Hepatocyte (in vitro differentiated cells): ENCODE measurements at regions not wholly inside any gene's neighbourhood (a gene's known extent, or its start where the extent isn't known, plus 50 kb on each side); places are given as distances from the start of the nearest gene placed in this dataset.

Source experiments
- DNase-seq: peaks from one replicate; pipeline ENCODE4 v3.0.0-alpha.2; 2016; ENCODE audit warnings: low spot score
- H2AFZ ChIP-seq: fragments of 200-600 bp; sonication (generic); 2 replicates; pipeline ENCODE4 v1.6.0; 2016; ENCODE audit warnings: antibody characterized with exemption, mild to moderate bottlenecking
- H3K27ac ChIP-seq: fragments of 200-600 bp; sonication (generic); 2 replicates; pipeline ENCODE4 v1.5.1; 2016; ENCODE audit warnings: mild to moderate bottlenecking
- H3K27me3 ChIP-seq: fragments of 200-600 bp; sonication (generic); 2 replicates; pipeline ENCODE4 v1.6.1; 2016
- H3K36me3 ChIP-seq: fragments of 200-600 bp; sonication (generic); replicated peaks from 2 replicates; pipeline ENCODE4 v1.5.1; 2016; ENCODE audit warnings: low read depth; ENCODE audit not compliant: insufficient read depth
- H3K4me1 ChIP-seq: fragments of 200-600 bp; sonication (generic); 2 replicates; pipeline ENCODE4 v1.5.1; 2016; ENCODE audit warnings: mild to moderate bottlenecking, moderate library complexity; ENCODE audit not compliant: insufficient read depth
- H3K4me2 ChIP-seq: fragments of 200-600 bp; sonication (generic); 2 replicates; pipeline ENCODE4 v1.6.0; 2016
- H3K4me3 ChIP-seq: fragments of 200-600 bp; sonication (generic); 2 replicates; pipeline ENCODE4 v1.5.1; 2016; ENCODE audit warnings: mild to moderate bottlenecking
- H3K79me2 ChIP-seq: fragments of 200-600 bp; sonication (generic); 2 replicates; pipeline ENCODE4 v1.6.0; 2017; ENCODE audit warnings: mild to moderate bottlenecking
- H3K9me2 ChIP-seq: fragments of 200-600 bp; sonication (generic); replicated peaks from 2 replicates; pipeline ENCODE4 v1.6.0; 2017; ENCODE audit warnings: mild to moderate bottlenecking; ENCODE audit not compliant: insufficient read depth
- H3K9me3 ChIP-seq: fragments of 200-600 bp; sonication (generic); 2 replicates; pipeline ENCODE4 v1.5.1; 2016; ENCODE audit warnings: low read depth, mild to moderate bottlenecking
- H4K20me1 ChIP-seq: fragments of 200-600 bp; sonication (generic); 2 replicates; pipeline ENCODE4 v1.6.0; 2016; ENCODE audit warnings: mild to moderate bottlenecking; ENCODE audit not compliant: insufficient read depth, poor library complexity, severe bottlenecking
- CTCF ChIP-seq: fragments of 200-600 bp; sonication (generic); IDR thresholded peaks from 2 replicates; pipeline ENCODE4 v1.5.1; 2016; ENCODE audit warnings: antibody characterized with exemption, mild to moderate bottlenecking; ENCODE audit not compliant: poor library complexity
- EZH2 ChIP-seq: fragments of 200-600 bp; sonication (generic); IDR thresholded peaks from 2 replicates; pipeline ENCODE4 v1.6.1; 2016; ENCODE audit warnings: antibody characterized with exemption, mild to moderate bottlenecking, borderline replicate concordance
- EZH2phosphoT487 ChIP-seq: fragments of 200-600 bp; sonication (generic); IDR thresholded peaks from one replicate; pipeline ENCODE4 v1.6.1; 2018; ENCODE audit warnings: antibody characterized with exemption, mild to moderate bottlenecking, low read depth, moderate library complexity; ENCODE audit not compliant: unreplicated experiment, severe bottlenecking
- WGBS: methylation state at CpG from one replicate; pipeline ENCODE4 v1.1.6; 2016; ENCODE audit warnings: low lambda C conversion rate; ENCODE audit errors: missing lambda C conversion rate; 5-methylcytosine and 5-hydroxymethylcytosine counted together

DNA sequence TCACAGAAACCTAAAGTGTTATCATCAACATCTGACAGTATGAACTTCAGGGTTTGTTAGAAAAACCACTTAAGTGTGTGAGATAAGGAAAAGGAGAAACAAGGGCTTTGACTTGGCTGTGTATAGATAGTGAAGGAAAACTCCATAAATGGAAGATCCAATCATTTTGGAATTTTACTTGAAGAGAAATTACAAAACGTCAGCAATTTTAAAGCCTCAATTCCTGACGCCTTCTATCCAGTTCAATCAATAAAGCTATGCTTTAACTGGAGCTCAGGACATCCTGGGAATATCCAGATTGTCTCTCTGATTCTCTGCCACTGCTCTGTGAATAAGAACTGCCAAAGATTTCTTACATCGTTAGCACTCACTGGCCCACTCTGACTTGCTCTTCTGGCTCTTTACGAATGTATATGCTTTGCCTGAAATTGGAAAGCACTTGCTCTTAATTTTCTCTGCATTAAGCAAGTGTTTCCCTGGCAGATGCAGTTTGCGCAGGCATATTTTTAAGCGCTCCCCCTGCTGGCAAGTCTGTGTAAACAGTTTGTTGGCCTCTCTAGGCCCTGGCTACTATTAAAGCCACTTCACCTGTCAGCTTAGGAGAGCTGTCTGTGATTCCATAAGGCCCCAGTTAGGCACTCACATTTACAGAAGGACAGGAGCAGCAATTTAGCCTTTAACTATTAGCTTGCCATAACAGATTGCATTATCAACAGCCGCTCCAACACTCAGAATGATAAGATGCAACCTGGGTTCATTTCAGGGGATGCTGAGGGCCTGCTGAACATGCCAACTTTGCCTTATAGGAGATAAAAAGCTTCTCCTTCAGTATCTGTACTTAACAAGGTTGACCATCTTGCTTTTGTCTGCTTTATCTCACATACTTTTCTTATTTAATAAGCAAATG, 251.4 kb upstream of the DDX53 start:
- Histone ChIP-seq H2AFZ (no peak overlapping the region), H3K27me3 (no peaks in the 10 kb centered on the region), H3K4me3 (no peak overlapping the region), H3K4me1 (no peaks in the 10 kb centered on the region), H3K4me2 (no peak overlapping the region), H3K36me3 (no peaks in the 10 kb centered on the region), H4K20me1 (no peaks in the 10 kb centered on the region), H3K27ac (no peak overlapping the region), H3K9me2 (no peaks in the 10 kb centered on the region), H3K9me3 (no peaks in the 10 kb centered on the region), H3K79me2 (no peaks in the 10 kb centered on the region)
- DNase-seq, result peak; percentile 72
- WGBS, result 19% methylated on average over 7 of the region's 7 CpGs
- TF ChIP-seq EZH2phosphoT487, result no peak
- peak; percentile 64 for TF ChIP-seq CTCF
- TF ChIP-seq EZH2, result no peak

DNA sequence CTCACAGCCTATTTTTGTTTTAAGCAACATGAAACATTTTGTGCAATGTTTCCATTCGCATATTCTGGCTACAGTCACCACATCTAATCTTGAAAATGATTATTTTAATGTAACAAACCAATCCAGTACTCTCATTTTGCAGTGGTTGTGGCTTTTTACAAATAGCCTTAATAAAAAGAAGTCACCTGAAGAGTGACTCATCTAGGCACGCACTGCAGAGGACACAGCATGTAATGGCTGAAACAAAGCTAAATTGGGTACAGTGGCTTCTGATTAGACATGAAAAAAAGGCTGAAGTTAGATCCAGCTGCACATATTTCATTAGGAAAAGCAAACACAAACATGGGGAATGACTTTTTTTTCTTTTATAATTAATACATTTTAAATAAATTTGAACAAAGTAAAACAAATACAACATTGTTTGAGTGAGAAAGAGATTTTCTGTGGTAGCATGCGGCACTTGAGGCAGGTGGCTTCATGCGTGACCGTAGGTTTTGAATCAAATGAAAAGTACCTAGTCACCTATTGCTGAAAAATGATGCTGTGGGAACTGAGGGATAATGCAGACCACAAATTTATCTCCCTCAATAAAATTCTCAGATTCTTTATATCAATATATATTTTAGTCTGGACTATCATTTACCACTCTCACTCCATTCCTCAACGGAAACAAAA, 240.8 kb upstream of the DDX53 start:
- Histone ChIP-seq H3K4me2 (no peak overlapping the region), H4K20me1 (no peaks in the 10 kb centered on the region), H3K4me1 (no peaks in the 10 kb centered on the region), H3K27ac (no peak overlapping the region), H3K36me3 (no peaks in the 10 kb centered on the region), H3K27me3 (no peaks in the 10 kb centered on the region), H3K4me3 (no peak overlapping the region), H3K79me2 (no peaks in the 10 kb centered on the region), H3K9me3 (no peaks in the 10 kb centered on the region), H3K9me2 (no peaks in the 10 kb centered on the region), H2AFZ (no peak overlapping the region)
- 82% methylated on average over 6 of the region's 6 CpGs for WGBS
- DNase-seq, result no peak
- TF ChIP-seq EZH2phosphoT487, result no peak
- TF ChIP-seq EZH2, result no peak
- TF ChIP-seq CTCF, result no peak

- Histone ChIP-seq H4K20me1 (no peaks in the 10 kb centered on the region), H3K27me3 (no peaks in the 10 kb centered on the region), H3K36me3 (no peaks in the 10 kb centered on the region), H3K27ac (no peak overlapping the region), H3K79me2 (no peaks in the 10 kb centered on the region), H2AFZ (no peak overlapping the region), H3K4me1 (no peaks in the 10 kb centered on the region), H3K9me2 (no peaks in the 10 kb centered on the region), H3K4me2 (no peak overlapping the region), H3K9me3 (no peaks in the 10 kb centered on the region), H3K4me3 (no peak overlapping the region)
- TF ChIP-seq EZH2phosphoT487 (no peak), EZH2 (no peak), CTCF (no peak)
- no peak for DNase-seq
These were observed 239.2 kb upstream of the DDX53 start for GRCh38 chrX:22760513-22761057.
